IPS-18a (cell line): ENCODE measurements at regions not wholly inside any gene's neighbourhood (a gene's known extent, or its start where the extent isn't known, plus 50 kb on each side); places are given as distances from the start of the nearest gene placed in this dataset.
"Not testable (repeated sequence)": the region's sequence is repeated elsewhere in the genome, so short reads cannot be mapped to it uniquely, and the experiment has no call there.

ENCODE experiments used
- H3K27ac ChIP-seq: one replicate; pipeline ENCODE4 v1.5.1; 2013; ENCODE audit warnings: low read length
- H3K27me3 ChIP-seq: one replicate; pipeline ENCODE4 v1.6.1; 2013; ENCODE audit warnings: mild to moderate bottlenecking, low read length; ENCODE audit not compliant: control insufficient read depth, insufficient read depth
- H3K36me3 ChIP-seq: one replicate; pipeline ENCODE4 v1.6.1; 2013; ENCODE audit warnings: low read depth, low read length; ENCODE audit not compliant: control insufficient read depth
- H3K4me1 ChIP-seq: one replicate; pipeline ENCODE4 v1.6.1; 2013; ENCODE audit warnings: low read depth, low read length; ENCODE audit not compliant: control insufficient read depth
- H3K4me3 ChIP-seq: one replicate; pipeline ENCODE4 v1.5.1; 2013; ENCODE audit warnings: low read length
- H3K9ac ChIP-seq: one replicate; pipeline ENCODE4 v1.6.1; 2013; ENCODE audit warnings: mild to moderate bottlenecking, low read length, moderate library complexity
- H3K9me3 ChIP-seq: one replicate; pipeline ENCODE4 v1.6.1; 2013; ENCODE audit warnings: low read depth, low read length; ENCODE audit not compliant: control insufficient read depth

- no peaks in the 10 kb centered on the region for H3K36me3 ChIP-seq
- no peak overlapping the region for H3K9ac ChIP-seq
- no peak overlapping the region for H3K4me3 ChIP-seq
- peaks cover 2% of the 10 kb centered on the region for H3K4me1 ChIP-seq
- no peaks in the 10 kb centered on the region for H3K27me3 ChIP-seq
- H3K9me3 ChIP-seq, result no peaks in the 10 kb centered on the region
- H3K27ac ChIP-seq, result no peak overlapping the region
Measured at GRCh38 chr9:13934416-13934815, 379.5 kb downstream of the NFIB start.

GRCh38 chr9:13933268-13933656 is 380.7 kb downstream of the NFIB start:
- no peak overlapping the region for H3K27ac ChIP-seq
- no peak overlapping the region for H3K4me3 ChIP-seq
- no peaks in the 10 kb centered on the region for H3K27me3 ChIP-seq
- H3K4me1 ChIP-seq, result no peaks in the 10 kb centered on the region
- no peak overlapping the region for H3K9ac ChIP-seq
- H3K36me3 ChIP-seq, result no peaks in the 10 kb centered on the region
- H3K9me3 ChIP-seq, result no peaks in the 10 kb centered on the region

- no peaks in the 10 kb centered on the region for H3K9me3 ChIP-seq
- no peak overlapping the region for H3K9ac ChIP-seq
- H3K27me3 ChIP-seq, result no peaks in the 10 kb centered on the region
- H3K4me3 ChIP-seq, result no peak overlapping the region
- no peaks in the 10 kb centered on the region for H3K36me3 ChIP-seq
- no peak overlapping the region for H3K27ac ChIP-seq
- no peaks in the 10 kb centered on the region for H3K4me1 ChIP-seq
Measured at GRCh38 chr9:13932528-13933267, 381.2 kb downstream of the NFIB start.

GRCh38 chr9:13929013-13929412 is 384.9 kb downstream of the NFIB start:
- Histone ChIP-seq H3K9ac (no peak overlapping the region), H3K4me1 (no peaks in the 10 kb centered on the region), H3K4me3 (no peak overlapping the region)

GRCh38 chr9:13923381-13923780 is 390.6 kb downstream of the NFIB start:
- Histone ChIP-seq H3K4me3 (no peak overlapping the region), H3K9me3 (no peaks in the 10 kb centered on the region), H3K27ac (no peak overlapping the region), H3K9ac (no peak overlapping the region), H3K27me3 (no peaks in the 10 kb centered on the region), H3K4me1 (no peaks in the 10 kb centered on the region), H3K36me3 (no peaks in the 10 kb centered on the region)

More at GRCh38 chr9:13929013-13929412, 384.9 kb downstream of the NFIB start:
- Histone ChIP-seq H3K27me3 (no peaks in the 10 kb centered on the region), H3K36me3 (no peaks in the 10 kb centered on the region), H3K9me3 (no peaks in the 10 kb centered on the region), H3K27ac (no peak overlapping the region)

GRCh38 chr9:13920557-13920956 is 393.4 kb downstream of the NFIB start:
- Histone ChIP-seq H3K36me3 (no peaks in the 10 kb centered on the region), H3K27me3 (no peaks in the 10 kb centered on the region), H3K27ac (no peak overlapping the region), H3K4me1 (no peaks in the 10 kb centered on the region), H3K9me3 (no peaks in the 10 kb centered on the region), H3K9ac (no peak overlapping the region), H3K4me3 (no peak overlapping the region)

- Histone ChIP-seq H3K4me3 (no peak overlapping the region), H3K27me3 (no peaks in the 10 kb centered on the region), H3K9me3 (no peaks in the 10 kb centered on the region), H3K4me1 (no peaks in the 10 kb centered on the region), H3K9ac (no peak overlapping the region), H3K36me3 (no peaks in the 10 kb centered on the region), H3K27ac (no peak overlapping the region)
Measured at GRCh38 chr9:13919401-13919800, 394.5 kb downstream of the NFIB start.

GRCh38 chr9:13917534-13917933 is 396.4 kb downstream of the NFIB start:
- Histone ChIP-seq H3K9ac (no peak overlapping the region), H3K4me1 (no peaks in the 10 kb centered on the region), H3K27me3 (no peaks in the 10 kb centered on the region), H3K36me3 (no peaks in the 10 kb centered on the region), H3K9me3 (no peaks in the 10 kb centered on the region), H3K27ac (no peak overlapping the region), H3K4me3 (no peak overlapping the region)

GRCh38 chr9:13915591-13916301 is 398.2 kb downstream of the NFIB start:
- H3K9me3 ChIP-seq, result no peaks in the 10 kb centered on the region
- no peaks in the 10 kb centered on the region for H3K4me1 ChIP-seq
- H3K36me3 ChIP-seq, result no peaks in the 10 kb centered on the region
- no peak overlapping the region for H3K27ac ChIP-seq
- H3K4me3 ChIP-seq, result no peak overlapping the region
- no peaks in the 10 kb centered on the region for H3K27me3 ChIP-seq
- no peak overlapping the region for H3K9ac ChIP-seq

- Histone ChIP-seq H3K4me3 (no peak overlapping the region), H3K9me3 (no peaks in the 10 kb centered on the region), H3K36me3 (no peaks in the 10 kb centered on the region), H3K4me1 (no peaks in the 10 kb centered on the region), H3K9ac (no peak overlapping the region), H3K27ac (no peak overlapping the region), H3K27me3 (no peaks in the 10 kb centered on the region)
Measured at GRCh38 chr9:13915131-13915530, 398.8 kb downstream of the NFIB start.

- no peak overlapping the region for H3K27ac ChIP-seq
- no peaks in the 10 kb centered on the region for H3K36me3 ChIP-seq
- H3K4me1 ChIP-seq, result no peaks in the 10 kb centered on the region
- H3K27me3 ChIP-seq, result no peaks in the 10 kb centered on the region
- H3K4me3 ChIP-seq, result no peak overlapping the region
- no peak overlapping the region for H3K9ac ChIP-seq
- no peaks in the 10 kb centered on the region for H3K9me3 ChIP-seq
Measured at GRCh38 chr9:13911473-13911872, 402.5 kb downstream of the NFIB start.

- H3K27me3 ChIP-seq, H3K27ac ChIP-seq, H3K4me3 ChIP-seq, H3K9me3 ChIP-seq, H3K9ac ChIP-seq, H3K36me3 ChIP-seq, H3K4me1 ChIP-seq: not testable (repeated sequence)
Measured at GRCh38 chr9:13907842-13908241, 406.1 kb downstream of the NFIB start.
